ENCODE measurements at regions not wholly inside any gene's neighbourhood (a gene's known extent, or its start where the extent isn't known, plus 50 kb on each side); places are given as distances from the start of the nearest gene placed in this dataset.

GRCh38 chr4:78707268-78707667 lies 68.9 kb upstream of the BMP2K start (continued):
- no peak for TF ChIP-seq RNF219 (CRISPR knock-in tag; IDR thresholded peaks at IDR 0.05)

GRCh38 chr4:78707793-78708192 lies 68.4 kb upstream of the BMP2K start:
- in situ Hi-C loops (cut with HindIII; ENCODE audit: extremely low pct_ligation_motif_present, low pct_unique_long_range_greater_than_20kb) = no loop called here
- Histone ChIP-seq H3K36me3 (replicated peaks in 1 of 2; ENCODE audit: control insufficient read depth in 1 of 2, insufficient read depth in 2 of 2, low read length in 2 of 2) (no peaks in the 10 kb centered on the region), H3K27me3 (ENCODE audit: control insufficient read depth in 1 of 2, insufficient read depth in 2 of 2, low read length in 2 of 2) (no peaks in the 10 kb centered on the region), H3K79me2 (ENCODE audit: insufficient read depth, low read length) (no peaks in the 10 kb centered on the region), H2AFZ (ENCODE audit: low read length) (no peak overlapping the region), H3K4me1 (ENCODE audit: insufficient read depth, low read length) (peaks cover 22% of the 10 kb centered on the region), H3K27ac (ENCODE audit: extremely low read length, insufficient read depth, low read length) (no peak overlapping the region), H3K9me3 (ENCODE audit: low read length) (peaks cover 11% of the 10 kb centered on the region), H4K20me1 (ENCODE audit: insufficient read depth, low read length) (no peaks in the 10 kb centered on the region), H3K4me2 (ENCODE audit: low read depth, low read length) (no peak overlapping the region), H3K9ac (ENCODE audit: insufficient read depth, low read depth, low read length) (no peak overlapping the region), H3K4me3 (replicated peaks in 1 of 3; ENCODE audit: insufficient read depth in 1 of 3, low read depth in 2 of 3, low read length in 3 of 3) (no peak overlapping the region)
- no TSS peak for BruUV-seq (replicated peaks)
- ChIA-PET POLR2A (no interaction called here), CTCF (ENCODE audit: low intra/inter-chr PET ratio, low total read pairs) (no interaction called here)
- WGBS (ENCODE audit: low lambda C conversion rate) = 26% methylated on average over 5 of the region's 5 CpGs
- intact Hi-C loops (cut with micrococcal nuclease; ENCODE audit: unreplicated experiment) = no loop called here
- FAIRE-seq = no peak
- no peak for DNase-seq (ENCODE audit: low spot score)
- no peak for ATAC-seq
- no peak for TF ChIP-seq ZBTB38 (CRISPR knock-in tag; IDR thresholded peaks at IDR 0.05)

GRCh38 chr4:78710536-78710935 lies 65.6 kb upstream of the BMP2K start:
- Histone ChIP-seq H4K20me1 (ENCODE audit: insufficient read depth, low read length) (no peaks in the 10 kb centered on the region), H3K4me1 (ENCODE audit: insufficient read depth, low read length) (peaks cover 12% of the 10 kb centered on the region), H3K36me3 (replicated peaks in 1 of 2; ENCODE audit: control insufficient read depth in 1 of 2, insufficient read depth in 2 of 2, low read length in 2 of 2) (no peaks in the 10 kb centered on the region), H3K27ac (ENCODE audit: extremely low read length, insufficient read depth, low read length) (no peak overlapping the region), H3K9ac (ENCODE audit: insufficient read depth, low read depth, low read length) (no peak overlapping the region), H3K4me2 (ENCODE audit: low read depth, low read length) (no peak overlapping the region), H3K79me2 (ENCODE audit: insufficient read depth, low read length) (no peaks in the 10 kb centered on the region), H3K27me3 (ENCODE audit: control insufficient read depth in 1 of 2, insufficient read depth in 2 of 2, low read length in 2 of 2) (no peaks in the 10 kb centered on the region; a peak in 1 of 5 replicates), H2AFZ (ENCODE audit: low read length) (no peak overlapping the region), H3K9me3 (ENCODE audit: low read length) (no peaks in the 10 kb centered on the region), H3K4me3 (replicated peaks in 1 of 3; ENCODE audit: insufficient read depth in 1 of 3, low read depth in 2 of 3, low read length in 3 of 3) (no peak overlapping the region)
- BruUV-seq (replicated peaks) = no TSS peak
- in situ Hi-C loops (cut with HindIII; ENCODE audit: extremely low pct_ligation_motif_present, low pct_unique_long_range_greater_than_20kb) (no loop called here), intact Hi-C loops (cut with micrococcal nuclease; ENCODE audit: unreplicated experiment) (no loop called here)
- ChIA-PET CTCF (ENCODE audit: low intra/inter-chr PET ratio, low total read pairs) (no interaction called here), POLR2A (no interaction called here)
- DNase-seq (ENCODE audit: low spot score) (no peak), ATAC-seq (no peak), FAIRE-seq (no peak)
- TF ChIP-seq REL (CRISPR knock-in tag; conservative IDR thresholded peaks at IDR 0.05) (no peak), KLF11 (CRISPR knock-in tag; IDR thresholded peaks at IDR 0.05) (no peak), ARNT (IDR thresholded peaks at IDR 0.05) (no peak), ZFAT (CRISPR knock-in tag; conservative IDR thresholded peaks at IDR 0.05) (no peak), ZNF644 (CRISPR knock-in tag; IDR thresholded peaks at IDR 0.05; ENCODE audit: low read depth) (no peak), KDM3A (CRISPR knock-in tag; IDR thresholded peaks at IDR 0.05; ENCODE audit: low read depth) (no peak), ZNF354B (CRISPR knock-in tag; IDR thresholded peaks at IDR 0.05) (no peak), SNAPC2 (CRISPR knock-in tag; IDR thresholded peaks at IDR 0.05) (no peak), ATF2 (CRISPR knock-in tag; IDR thresholded peaks at IDR 0.05) (no peak), ZNF678 (CRISPR knock-in tag; IDR thresholded peaks at IDR 0.05) (no peak), HOXA7 (CRISPR knock-in tag; IDR thresholded peaks at IDR 0.05) (no peak), ASH2L (IDR thresholded peaks at IDR 0.05; ENCODE audit: insufficient read length, low read depth, low read length) (no peak), KLF9 (CRISPR knock-in tag; IDR thresholded peaks at IDR 0.05; ENCODE audit: low read depth) (no peak), MYNN (CRISPR knock-in tag; IDR thresholded peaks at IDR 0.05; ENCODE audit: low read depth) (no peak), ZBTB7A (CRISPR knock-in tag; IDR thresholded peaks at IDR 0.05) (no peak), ZNF556 (CRISPR knock-in tag; IDR thresholded peaks at IDR 0.05; ENCODE audit: borderline replicate concordance) (no peak)

All from HepG2 (cell line).